ENCODE measurements at regions not wholly inside any gene's neighbourhood (a gene's known extent, or its start where the extent isn't known, plus 50 kb on each side); places are given as distances from the start of the nearest gene placed in this dataset.

- H3K27ac ChIP-seq (ENCODE audit: low read length), result no peak overlapping the region
- H3F3A ChIP-seq (ENCODE audit: low read length, unreplicated experiment), result no peaks in the 10 kb centered on the region
- no peak for TF ChIP-seq CTCF (conservative IDR thresholded peaks at IDR 0.05; ENCODE audit: low read depth, low read length)
- TF ChIP-seq EZH2phosphoT487 (IDR thresholded peaks at IDR 0.05; ENCODE audit: borderline replicate concordance, low read length), result no peak
- TF ChIP-seq EZH2 (IDR thresholded peaks at IDR 0.05; ENCODE audit: low read length, unreplicated experiment), result no peak
- no peaks in the 10 kb centered on the region for H4K20me1 ChIP-seq (ENCODE audit: low read length)
- H3K9me2 ChIP-seq (replicated peaks; ENCODE audit: low read length), result no peaks in the 10 kb centered on the region
- intact Hi-C loops (cut with micrococcal nuclease), result no loop called here
- H3K4me2 ChIP-seq (ENCODE audit: low read length), result no peak overlapping the region
- no peaks in the 10 kb centered on the region for H3K9me3 ChIP-seq (ENCODE audit: low read length)
- H3K4me3 ChIP-seq (ENCODE audit: low read length), result no peak overlapping the region
- ATAC-seq (no peak), DNase-seq (no peak)
- POLR2A ChIA-PET (ENCODE audit: unreplicated experiment), result no interaction called here
- no peaks in the 10 kb centered on the region for H3K36me3 ChIP-seq (ENCODE audit: low read depth, low read length)
- H3K9ac ChIP-seq (ENCODE audit: low read length), result no peak overlapping the region
- CTCF ChIA-PET, result no interaction called here
- no peaks in the 10 kb centered on the region for H3K79me2 ChIP-seq (ENCODE audit: low read length)
- no TSS peak for BruUV-seq (replicated peaks)
- no peaks in the 10 kb centered on the region for H3K4me1 ChIP-seq (ENCODE audit: insufficient read depth, low read length)
- no peaks in the 10 kb centered on the region for H3K27me3 ChIP-seq (ENCODE audit: low read length)
- no peak overlapping the region for H2AFZ ChIP-seq (ENCODE audit: low read length)
Observed at GRCh38 chrX:149322316-149322715, 182.8 kb downstream of the IDS start.

GRCh38 chrX:149313871-149314371 is 191.2 kb downstream of the IDS start:
- Histone ChIP-seq H3K79me2 (ENCODE audit: low read length) (no peaks in the 10 kb centered on the region), H2AFZ (ENCODE audit: low read length) (no peak overlapping the region), H3K9me3 (ENCODE audit: low read length) (no peaks in the 10 kb centered on the region), H3K36me3 (ENCODE audit: low read depth, low read length) (no peaks in the 10 kb centered on the region), H3K9me2 (replicated peaks; ENCODE audit: low read length) (no peaks in the 10 kb centered on the region), H3K9ac (ENCODE audit: low read length) (no peak overlapping the region), H3K27me3 (ENCODE audit: low read length) (no peaks in the 10 kb centered on the region), H3K4me3 (ENCODE audit: low read length) (no peak overlapping the region), H4K20me1 (ENCODE audit: low read length) (no peaks in the 10 kb centered on the region), H3K4me2 (ENCODE audit: low read length) (no peak overlapping the region), H3K27ac (ENCODE audit: low read length) (no peak overlapping the region), H3K4me1 (ENCODE audit: insufficient read depth, low read length) (no peaks in the 10 kb centered on the region), H3F3A (ENCODE audit: low read length, unreplicated experiment) (no peaks in the 10 kb centered on the region)
- ATAC-seq (no peak), DNase-seq (no peak)
- TF ChIP-seq EZH2phosphoT487 (IDR thresholded peaks at IDR 0.05; ENCODE audit: borderline replicate concordance, low read length), result no peak
- TF ChIP-seq EZH2 (IDR thresholded peaks at IDR 0.05; ENCODE audit: low read length, unreplicated experiment), result no peak
- TF ChIP-seq CTCF (conservative IDR thresholded peaks at IDR 0.05; ENCODE audit: low read depth, low read length), result no peak
- ChIA-PET CTCF (no interaction called here), POLR2A (ENCODE audit: unreplicated experiment) (no interaction called here)
- intact Hi-C loops (cut with micrococcal nuclease), result no loop called here
- no TSS peak for BruUV-seq (replicated peaks)

GRCh38 chrX:149312988-149313387 is 192.1 kb downstream of the IDS start:
- Histone ChIP-seq H3K36me3 (ENCODE audit: low read depth, low read length) (no peaks in the 10 kb centered on the region), H3K27me3 (ENCODE audit: low read length) (no peaks in the 10 kb centered on the region), H2AFZ (ENCODE audit: low read length) (no peak overlapping the region), H3K79me2 (ENCODE audit: low read length) (no peaks in the 10 kb centered on the region), H3F3A (ENCODE audit: low read length, unreplicated experiment) (no peaks in the 10 kb centered on the region), H3K4me3 (ENCODE audit: low read length) (no peak overlapping the region), H3K9me3 (ENCODE audit: low read length) (no peaks in the 10 kb centered on the region), H3K27ac (ENCODE audit: low read length) (no peak overlapping the region), H3K4me1 (ENCODE audit: insufficient read depth, low read length) (no peaks in the 10 kb centered on the region), H3K9me2 (replicated peaks; ENCODE audit: low read length) (no peaks in the 10 kb centered on the region), H3K4me2 (ENCODE audit: low read length) (no peak overlapping the region), H4K20me1 (ENCODE audit: low read length) (no peaks in the 10 kb centered on the region), H3K9ac (ENCODE audit: low read length) (no peak overlapping the region)
- intact Hi-C loops (cut with micrococcal nuclease), result no loop called here
- no peak for TF ChIP-seq EZH2 (IDR thresholded peaks at IDR 0.05; ENCODE audit: low read length, unreplicated experiment)
- TF ChIP-seq CTCF (conservative IDR thresholded peaks at IDR 0.05; ENCODE audit: low read depth, low read length), result no peak
- TF ChIP-seq EZH2phosphoT487 (IDR thresholded peaks at IDR 0.05; ENCODE audit: borderline replicate concordance, low read length), result no peak
- DNase-seq (no peak), ATAC-seq (no peak)
- CTCF ChIA-PET, result no interaction called here
- no TSS peak for BruUV-seq (replicated peaks)
- POLR2A ChIA-PET (ENCODE audit: unreplicated experiment), result no interaction called here
